ENCODE measurements at regions not wholly inside any gene's neighbourhood (a gene's known extent, or its start where the extent isn't known, plus 50 kb on each side); places are given as distances from the start of the nearest gene placed in this dataset.

DNA sequence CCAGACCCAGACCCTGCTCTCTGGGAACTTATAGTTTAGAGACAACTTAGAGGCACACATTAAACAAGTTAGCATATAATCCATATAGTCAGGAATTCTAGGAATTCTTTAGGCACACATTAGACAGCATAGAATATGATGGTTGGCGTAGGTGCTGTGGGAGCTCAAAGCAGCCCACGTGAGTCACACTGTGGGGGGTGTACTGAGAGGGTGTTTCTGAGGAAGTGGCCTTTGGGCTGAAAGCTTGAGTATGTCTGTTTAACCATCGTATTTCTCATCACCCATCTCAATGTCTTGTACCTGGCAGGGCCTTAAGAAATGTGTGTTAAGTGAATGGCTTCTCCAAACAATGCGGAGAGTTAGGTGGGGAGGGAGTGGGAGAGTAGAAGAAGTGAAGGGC lies 67.2 kb downstream of the TMEM30B start:
- no peak overlapping the region for H3K27ac ChIP-seq (ENCODE audit: low read depth)
- Mint-ChIP-seq H3K4me3 (no peak overlapping the region), H3K36me3 (ENCODE audit: low read depth) (no peaks in the 10 kb centered on the region), H3K4me1 (peaks cover 16% of the 10 kb centered on the region), H3K27me3 (ENCODE audit: insufficient read depth, low read depth, poor library complexity) (no peaks in the 10 kb centered on the region), H3K27ac (no peak overlapping the region), H3K9me3 (no peaks in the 10 kb centered on the region)
- H3K36me3 ChIP-seq (ENCODE audit: insufficient read depth): no peaks in the 10 kb centered on the region
- H3K4me1 ChIP-seq (ENCODE audit: insufficient read depth): peaks cover 12% of the 10 kb centered on the region; the same call in 1 of the 2 replicates
- no peak overlapping the region for H3K4me3 ChIP-seq
- H2AFZ ChIP-seq: no peak overlapping the region
- DNase-seq (ENCODE audit: low spot score) (no peak), ATAC-seq (no peak)
- 0 out of 2 replicates have a peak, but pooled peaks cover 4% of the 10 kb centered on the region for H3K9me2 ChIP-seq (ENCODE audit: insufficient read depth)
- H3F3A ChIP-seq (replicated peaks; ENCODE audit: low read depth): no peaks in the 10 kb centered on the region
- no peaks in the 10 kb centered on the region for H3K79me2 ChIP-seq (replicated peaks; ENCODE audit: insufficient read depth)
- H3K4me2 ChIP-seq: no peak overlapping the region
- no peak for TF ChIP-seq ETS1 (IDR thresholded peaks at IDR 0.05)
- TF ChIP-seq ZNF114 (CRISPR knock-in tag; IDR thresholded peaks at IDR 0.05): no peak
- TF ChIP-seq STAT1 (IDR thresholded peaks at IDR 0.05; ENCODE audit: unreplicated experiment): no peak
- TF ChIP-seq CTCF (conservative IDR thresholded peaks at IDR 0.05; ENCODE audit: low read depth in 2 of 2): no peak
- no peak for TF ChIP-seq REST (IDR thresholded peaks at IDR 0.05; ENCODE audit: unreplicated experiment)
- no peak for TF ChIP-seq ZNF331 (CRISPR knock-in tag; IDR thresholded peaks at IDR 0.05; ENCODE audit: low read depth)
- TF ChIP-seq EZH2phosphoT487 (IDR thresholded peaks at IDR 0.05; ENCODE audit: unreplicated experiment): no peak
- TF ChIP-seq EZH2 (IDR thresholded peaks at IDR 0.05; ENCODE audit: low read depth, unreplicated experiment): no peak
- no peak for TF ChIP-seq ZNF462 (CRISPR knock-in tag; IDR thresholded peaks at IDR 0.05)
- no peak for TF ChIP-seq POLR2AphosphoS5 (IDR thresholded peaks at IDR 0.05; ENCODE audit: low read depth)
- no peak for TF ChIP-seq JUNB (IDR thresholded peaks at IDR 0.05; ENCODE audit: unreplicated experiment)
- no peak for TF ChIP-seq CREB1 (CRISPR knock-in tag; IDR thresholded peaks at IDR 0.05; ENCODE audit: low read depth)
- TF ChIP-seq NANOG (IDR thresholded peaks at IDR 0.05; ENCODE audit: borderline replicate concordance): no peak
- H4K20me1 ChIP-seq (replicated peaks; ENCODE audit: insufficient read depth): no peaks in the 10 kb centered on the region
- H3K27me3 ChIP-seq (ENCODE audit: insufficient read depth): no peaks in the 10 kb centered on the region

Data from GM23338 (cell line).